Non-pigmented ciliary epithelial cell (primary cell): ENCODE measurements at regions not wholly inside any gene's neighbourhood (a gene's known extent, or its start where the extent isn't known, plus 50 kb on each side); places are given as distances from the start of the nearest gene placed in this dataset.
"Not testable (repeated sequence)": the region's sequence is repeated elsewhere in the genome, so short reads cannot be mapped to it uniquely, and the experiment has no call there.

Experiments
- DNase-seq: peaks from one replicate; pipeline ENCODE4 v3.0.0-alpha.2; 2010; ENCODE audit warnings: low read depth

- no peak for DNase-seq
Observed at GRCh38 chr2:142572346-142573132, 304.9 kb upstream of the KYNU start.

GRCh38 chr2:142571934-142572333 lies 305.5 kb upstream of the KYNU start:
- no peak for DNase-seq

GRCh38 chr2:142562900-142563299 lies 314.6 kb upstream of the KYNU start:
- no peak for DNase-seq

GRCh38 chr2:142561656-142562055 lies 315.8 kb upstream of the KYNU start:
- no peak for DNase-seq

- DNase-seq = no peak
Observed at GRCh38 chr2:142557391-142557790, 320.1 kb upstream of the KYNU start.

GRCh38 chr2:142545999-142546398 lies 331.5 kb upstream of the KYNU start:
- not testable (repeated sequence) for DNase-seq

- DNase-seq = no peak
Observed at GRCh38 chr2:142545036-142545435, 332.4 kb upstream of the KYNU start.

- no peak for DNase-seq
Observed at GRCh38 chr2:142544173-142544572, 333.3 kb upstream of the KYNU start.

GRCh38 chr2:142542431-142542910 lies 335.0 kb upstream of the KYNU start:
- DNase-seq = no peak

GRCh38 chr2:142536966-142537365 lies 340.5 kb upstream of the KYNU start:
- DNase-seq = no peak

- no peak for DNase-seq
Observed at GRCh38 chr2:142536492-142536891, 341.0 kb upstream of the KYNU start.

GRCh38 chr2:142535311-142535710 lies 342.2 kb upstream of the KYNU start:
- DNase-seq = no peak

- no peak for DNase-seq
Observed at GRCh38 chr2:142533177-142533576, 344.3 kb upstream of the KYNU start.

GRCh38 chr2:142531377-142531776 lies 346.1 kb upstream of the KYNU start:
- DNase-seq = no peak

GRCh38 chr2:142525720-142526119 lies 351.7 kb upstream of the KYNU start:
- no peak for DNase-seq

GRCh38 chr2:142521492-142521891 lies 356.0 kb upstream of the KYNU start:
- DNase-seq = no peak

GRCh38 chr2:142515493-142515892 lies 362.0 kb upstream of the KYNU start:
- DNase-seq = no peak

GRCh38 chr2:142509401-142509800 lies 368.1 kb upstream of the KYNU start:
- no peak for DNase-seq

- DNase-seq = no peak
Observed at GRCh38 chr2:142504754-142505153, 372.7 kb upstream of the KYNU start.

GRCh38 chr2:142502402-142502801 lies 371.6 kb upstream of the LRP1B start:
- DNase-seq = no peak

- no peak for DNase-seq
Observed at GRCh38 chr2:142495141-142495540, 364.3 kb upstream of the LRP1B start.

GRCh38 chr2:142489631-142490030 lies 358.8 kb upstream of the LRP1B start:
- DNase-seq = not testable (repeated sequence)

- DNase-seq = no peak
Observed at GRCh38 chr2:142484111-142484510, 353.3 kb upstream of the LRP1B start.

- DNase-seq = no peak
Observed at GRCh38 chr2:142483653-142484052, 352.8 kb upstream of the LRP1B start.
